H1 (cell line): ENCODE measurements at regions not wholly inside any gene's neighbourhood (a gene's known extent, or its start where the extent isn't known, plus 50 kb on each side); places are given as distances from the start of the nearest gene placed in this dataset.
A peak's percentile ranks its signal among the peaks of the same experiment; 100 is the strongest.

Experiments used
- CTCF ChIA-PET: fragments of 300-600 bp; sonication (Branson Sonifier 250); formaldehyde crosslinking; loops from one replicate; lab custom pipeline; 2021; ENCODE audit not compliant: partially characterized antibody; lab: Charles Lee
- POLR2A ChIA-PET: fragments of 300-600 bp; sonication (Branson Sonifier 250); formaldehyde crosslinking; loops from one replicate; lab custom pipeline; 2021; ENCODE audit warnings: inconsistent platforms; ENCODE audit not compliant: partially characterized antibody; lab: Charles Lee
- DNase-seq, 2 experiments: peaks; one replicate each; pipeline versions ENCODE4 v3.0.0 to v3.0.0-alpha.2; 2010 to 2022; ENCODE audit warnings: low spot score in 2 of 2, low read depth in 1 of 2, mixed read lengths in 1 of 2
- FAIRE-seq: peaks from 2 replicates; lab custom pipeline; 2011; peaks lifted over from hg19 to GRCh38; lab: Jason Lieb, UNC
- H2AFZ ChIP-seq: 2 replicates; pipeline ENCODE4 v1.8.1; 2012; ENCODE audit warnings: low read length, inconsistent platforms
- H2AK5ac ChIP-seq: 2 replicates; pipeline ENCODE4 v1.6.1; 2013; ENCODE audit warnings: low read depth, low read length
- H2BK120ac ChIP-seq: replicated peaks from 2 replicates; pipeline ENCODE3; 2013; ENCODE audit warnings: low read depth, low read length, inconsistent platforms
- H2BK12ac ChIP-seq: 2 replicates; pipeline ENCODE4 v1.6.1; 2013; ENCODE audit warnings: low read depth, low read length
- H2BK15ac ChIP-seq: 2 replicates; pipeline ENCODE4 v1.6.1; 2013; ENCODE audit warnings: low read length
- H2BK20ac ChIP-seq: 2 replicates; pipeline ENCODE4 v1.6.1; 2013; ENCODE audit warnings: low read length
- H2BK5ac ChIP-seq: 2 replicates; pipeline ENCODE4 v1.6.1; 2013; ENCODE audit warnings: low read depth, low read length
- H3K14ac ChIP-seq: 2 replicates; pipeline ENCODE4 v1.6.1; 2013; ENCODE audit warnings: inconsistent platforms; ENCODE audit not compliant: insufficient read length
- H3K18ac ChIP-seq: 2 replicates; pipeline ENCODE4 v1.6.1; 2013; ENCODE audit warnings: low read length; ENCODE audit errors: extremely low read depth
- H3K23ac ChIP-seq: 2 replicates; pipeline ENCODE4 v1.6.1; 2013; ENCODE audit warnings: inconsistent platforms; ENCODE audit not compliant: insufficient read length
- H3K23me2 ChIP-seq: 2 replicates; pipeline ENCODE4 v1.6.1; 2013; ENCODE audit warnings: low read depth, low read length
- H3K27ac ChIP-seq: 2 replicates; pipeline ENCODE4 v1.6.1; 2011; ENCODE audit warnings: low read depth, low read length, inconsistent platforms
- H3K27me3 ChIP-seq, 4 experiments: replicated peaks in 1 of 4; 1 replicate in 1 of 4; 2 replicates in 3 of 4; pipeline versions ENCODE4 v1.6.1 to v1.8.1; 2011 to 2013; ENCODE audit warnings: low read length in 3 of 4, mild to moderate bottlenecking in 3 of 4, inconsistent platforms in 2 of 4, mixed read lengths in 2 of 4, moderate library complexity in 1 of 4; ENCODE audit not compliant: control insufficient read depth in 3 of 4, insufficient read depth in 3 of 4; ENCODE audit errors: extremely low read depth in 1 of 4
- H3K36me3 ChIP-seq, 4 experiments: 2 replicates each; pipeline versions ENCODE4 v1.6.1 to v1.8.1; 2011 to 2013; ENCODE audit warnings: mild to moderate bottlenecking in 4 of 4, low read length in 3 of 4, moderate library complexity in 2 of 4, control low read depth in 1 of 4, inconsistent platforms in 1 of 4; ENCODE audit not compliant: insufficient read depth in 4 of 4, control insufficient read depth in 2 of 4
- H3K4ac ChIP-seq: replicated peaks from 2 replicates; pipeline ENCODE3; 2013; ENCODE audit warnings: low read length, low read depth, mixed read lengths, inconsistent platforms; ENCODE audit not compliant: insufficient read length
- H3K4me1 ChIP-seq, 4 experiments: replicated peaks in 1 of 4; 1 replicate in 1 of 4; 2 replicates in 3 of 4; pipeline versions ENCODE4 v1.6.1 to v1.8.1; 2011 to 2013; ENCODE audit warnings: low read length in 3 of 4, inconsistent platforms in 2 of 4, mixed read lengths in 1 of 4; ENCODE audit not compliant: insufficient read depth in 4 of 4, control insufficient read depth in 3 of 4
- H3K4me2 ChIP-seq, 2 experiments: 2 replicates each; pipeline versions ENCODE4 v1.6.1 to v1.8.1; 2011 to 2013; ENCODE audit warnings: low read depth in 2 of 2, low read length in 2 of 2, control low read depth in 1 of 2, inconsistent platforms in 1 of 2, mild to moderate bottlenecking in 1 of 2; ENCODE audit not compliant: insufficient read depth in 1 of 2
- H3K4me3 ChIP-seq, 4 experiments: fragments of 200-600, 300-600 bp in 1 of 4; sonication (generic), shearing (Covaris generic), sonication (Bioruptor Twin) in 1 of 4; 2 replicates each; pipeline versions ENCODE4 v1.5.1 to v1.8.1; 2011 to 2016; ENCODE audit warnings: low read length in 4 of 4, low read depth in 3 of 4, control low read depth in 2 of 4, inconsistent platforms in 2 of 4, mild to moderate bottlenecking in 2 of 4, mixed read lengths in 1 of 4, moderate library complexity in 1 of 4; ENCODE audit not compliant: insufficient read depth in 2 of 4; ENCODE audit errors: extremely low read depth in 1 of 4
- H3K56ac ChIP-seq: replicated peaks from 2 replicates; pipeline ENCODE3; 2013; ENCODE audit warnings: low read depth, mild to moderate bottlenecking, mixed read lengths, low read length, inconsistent platforms; ENCODE audit not compliant: insufficient read length
- H3K79me1 ChIP-seq: 2 replicates; pipeline ENCODE4 v1.6.1; 2013; ENCODE audit warnings: low read depth, low read length, control low read depth
- H3K79me2 ChIP-seq, 2 experiments: 2 replicates each; pipeline versions ENCODE4 v1.6.1 to v1.8.1; 2012 to 2013; ENCODE audit warnings: low read length in 2 of 2, mild to moderate bottlenecking in 2 of 2, inconsistent platforms in 1 of 2; ENCODE audit not compliant: insufficient read depth in 2 of 2, control insufficient read depth in 1 of 2
- H3K9ac ChIP-seq, 4 experiments: replicated peaks in 1 of 4; 1 replicate in 1 of 4; 2 replicates in 3 of 4; pipeline versions ENCODE4 v1.6.1 to v1.8.1; 2011 to 2013; ENCODE audit warnings: low read depth in 3 of 4, low read length in 3 of 4, control low read depth in 2 of 4, mild to moderate bottlenecking in 2 of 4, moderate library complexity in 2 of 4, inconsistent platforms in 1 of 4; ENCODE audit errors: extremely low read depth in 1 of 4
- H3K9me3 ChIP-seq, 2 experiments: 2 replicates each; pipeline versions ENCODE4 v1.6.1 to v1.8.1; 2012 to 2013; ENCODE audit warnings: mild to moderate bottlenecking in 2 of 2, moderate library complexity in 2 of 2, control low read depth in 1 of 2, inconsistent platforms in 1 of 2, low read depth in 1 of 2, low read length in 1 of 2, mixed read lengths in 1 of 2; ENCODE audit not compliant: insufficient read depth in 2 of 2
- H4K20me1 ChIP-seq, 2 experiments: replicated peaks in 1 of 2; 2 replicates each; pipeline versions ENCODE3 to v1.8.1; 2011 to 2013; ENCODE audit warnings: inconsistent platforms in 2 of 2, low read length in 2 of 2, mild to moderate bottlenecking in 1 of 2; ENCODE audit not compliant: insufficient read depth in 2 of 2, control insufficient read depth in 1 of 2
- H4K5ac ChIP-seq: 2 replicates; pipeline ENCODE4 v1.6.1; 2013; ENCODE audit warnings: low read length, low read depth, mixed read lengths, inconsistent platforms; ENCODE audit not compliant: insufficient read length
- H4K8ac ChIP-seq: 2 replicates; pipeline ENCODE4 v1.8.0; 2013; ENCODE audit warnings: mild to moderate bottlenecking, moderate library complexity, low read length, inconsistent platforms; ENCODE audit not compliant: insufficient read depth; ENCODE audit errors: extremely low read depth
- H4K91ac ChIP-seq: replicated peaks from 2 replicates; pipeline ENCODE3; 2013; ENCODE audit warnings: low read length, mixed read lengths, inconsistent platforms; ENCODE audit not compliant: insufficient read length
- CREB1 ChIP-seq: IDR thresholded peaks from 2 replicates; pipeline ENCODE4 v1.6.1; 2012; ENCODE audit warnings: inconsistent platforms
- GABPA ChIP-seq: IDR thresholded peaks from 2 replicates; pipeline ENCODE4 v1.6.1; 2011; ENCODE audit warnings: mild to moderate bottlenecking, low read length, moderate library complexity, borderline replicate concordance; ENCODE audit not compliant: insufficient read depth
- JUND ChIP-seq: IDR thresholded peaks from 2 replicates; pipeline ENCODE4 v1.6.1; 2011; ENCODE audit warnings: mild to moderate bottlenecking, improper control_type of control experiment, low read length
- KDM5A ChIP-seq: fragments of 200-600 bp; IDR thresholded peaks from 2 replicates; pipeline ENCODE4 v1.7.1; 2012; ENCODE audit warnings: mild to moderate bottlenecking, low read length, inconsistent platforms, mixed read lengths
- POLR2AphosphoS5 ChIP-seq: IDR thresholded peaks from 2 replicates; pipeline ENCODE4 v1.6.1; 2011; ENCODE audit warnings: low read depth, low read length
- POU5F1 ChIP-seq: IDR thresholded peaks from 2 replicates; pipeline ENCODE4 v1.6.1; 2011; ENCODE audit warnings: low read depth, mild to moderate bottlenecking, low read length, moderate library complexity
- RAD21 ChIP-seq, 2 experiments: IDR thresholded peaks in 1 of 2; conservative IDR thresholded peaks in 1 of 2; 2 replicates each; pipeline ENCODE4 v1.6.1; 2011; ENCODE audit warnings: low read depth in 2 of 2, low read length in 2 of 2, improper control_type of control experiment in 1 of 2, inconsistent platforms in 1 of 2, mild to moderate bottlenecking in 1 of 2, moderate library complexity in 1 of 2
- RFX5 ChIP-seq: IDR thresholded peaks from 2 replicates; pipeline ENCODE4 v1.6.1; 2011; ENCODE audit warnings: low read depth, low read length, improper control_type of control experiment, borderline replicate concordance
- RNF2 ChIP-seq: fragments of 200-900, 300-1000 bp; sonication (generic); IDR thresholded peaks from 2 replicates; pipeline ENCODE4 v1.7.1; 2016; ENCODE audit warnings: borderline replicate concordance, low read depth, mild to moderate bottlenecking, antibody characterized with exemption, low read length; ENCODE audit not compliant: poor library complexity, severe bottlenecking; ENCODE audit errors: missing control alignments
- SAP30 ChIP-seq: fragments of 300-600 bp; sonication (generic); IDR thresholded peaks from 2 replicates; pipeline ENCODE4 v1.7.1; 2012; ENCODE audit warnings: low read length, moderate library complexity, mild to moderate bottlenecking, inconsistent platforms; ENCODE audit not compliant: insufficient read depth, insufficient replicate concordance
- TAF1 ChIP-seq: IDR thresholded peaks from 2 replicates; pipeline ENCODE4 v1.6.1; 2011; ENCODE audit warnings: mild to moderate bottlenecking, low read depth, low read length
- TEAD4 ChIP-seq: IDR thresholded peaks from 2 replicates; pipeline ENCODE4 v1.6.1; 2012; ENCODE audit warnings: low read depth, low read length, inconsistent platforms, mixed read lengths
- WGBS, 2 experiments: shearing (Covaris generic) in 1 of 2; methylation state at CpG; one replicate each; pipeline versions ENCODE4 v1.1.6 to v1.1.7; 2013 to 2015; ENCODE audit warnings: low lambda C conversion rate in 2 of 2, mixed read lengths in 2 of 2, inconsistent platforms in 1 of 2, low coverage in 1 of 2, missing lambda C conversion rate in 1 of 2; ENCODE audit not compliant: insufficient replicate concordance in 2 of 2, insufficient coverage in 1 of 2, insufficient read length in 1 of 2; ENCODE audit errors: extremely low coverage in 1 of 2, missing lambda C conversion rate in 1 of 2; 5-methylcytosine and 5-hydroxymethylcytosine counted together
- TF ChIP-seq, protein P1 (sequence below): IDR thresholded peaks from 2 replicates; pipeline ENCODE4 v1.6.1; 2011; ENCODE audit warnings: low read length, improper control_type of control experiment

GRCh38 chr2:41033127-41033526 lies 581.2 kb upstream of the SLC8A1 start:
- Histone ChIP-seq H3K9me3 (no peaks in the 10 kb centered on the region), H3K14ac (no peak overlapping the region), H3K23ac (no peak overlapping the region), H3K36me3 (no peaks in the 10 kb centered on the region), H2BK12ac (no peak overlapping the region), H4K91ac (no peak overlapping the region), H2AFZ (no peak overlapping the region), H3K9ac (no peak overlapping the region), H2AK5ac (no peak overlapping the region), H2BK5ac (no peak overlapping the region), H3K27ac (no peak overlapping the region), H3K79me2 (no peaks in the 10 kb centered on the region), H3K56ac (no peak overlapping the region), H3K79me1 (no peaks in the 10 kb centered on the region), H3K4me3 (no peak overlapping the region), H3K18ac (no peak overlapping the region), H3K27me3 (no peaks in the 10 kb centered on the region), H4K8ac (no peak overlapping the region), H2BK120ac (no peak overlapping the region), H3K4me2 (peak overlapping the region in 1 of 2 experiments; percentile 20; a peak in 2 of 4 replicates), H4K20me1 (no peaks in the 10 kb centered on the region), H2BK15ac (no peak overlapping the region), H3K4ac (no peak overlapping the region), H2BK20ac (no peak overlapping the region), H3K23me2 (no peaks in the 10 kb centered on the region), H3K4me1 (peaks cover 0 to 5% (median 0%) of the 10 kb centered on the region in 4 experiments; a peak in 2 of 7 replicates), H4K5ac (no peak overlapping the region)
- 51% methylated on average over 6 of the region's 6 CpGs; no CpG with 5 or more reads in 1 of the 2 experiments for WGBS, 2 experiments
- FAIRE-seq (peak; percentile 65), DNase-seq (peak in 1 of 2 experiments; percentile 9)
- ChIA-PET CTCF (interaction anchor here (1.6 kb wide), 1 partner anchor 367 kb away, joined by 6 read pairs; no protein-coding TSS in a partner anchor), POLR2A (no interaction called here)
- TF ChIP-seq TEAD4 = peak; percentile 82
- TF ChIP-seq RFX5 = no peak
- TF ChIP-seq TAF1 = no peak
- TF ChIP-seq CREB1 = no peak
- no peak for TF ChIP-seq SAP30
- TF ChIP-seq GABPA = no peak
- TF ChIP-seq, protein P1, sequence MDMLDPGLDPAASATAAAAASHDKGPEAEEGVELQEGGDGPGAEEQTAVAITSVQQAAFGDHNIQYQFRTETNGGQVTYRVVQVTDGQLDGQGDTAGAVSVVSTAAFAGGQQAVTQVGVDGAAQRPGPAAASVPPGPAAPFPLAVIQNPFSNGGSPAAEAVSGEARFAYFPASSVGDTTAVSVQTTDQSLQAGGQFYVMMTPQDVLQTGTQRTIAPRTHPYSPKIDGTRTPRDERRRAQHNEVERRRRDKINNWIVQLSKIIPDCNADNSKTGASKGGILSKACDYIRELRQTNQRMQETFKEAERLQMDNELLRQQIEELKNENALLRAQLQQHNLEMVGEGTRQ = no peak
- TF ChIP-seq RAD21 (IDR thresholded peaks at IDR 0.05 in 1 of 2, conservative IDR thresholded peaks at IDR 0.05 in 1 of 2; ENCODE audit: low read depth in 2 of 2, low read length in 2 of 2) = no peak
- TF ChIP-seq KDM5A = no peak
- TF ChIP-seq JUND = no peak
- TF ChIP-seq POU5F1 = peak; percentile 27; the same call in 1 of the 2 replicates
- no peak for TF ChIP-seq POLR2AphosphoS5
- TF ChIP-seq RNF2 = no peak
